Anterior cingulate cortex (tissue), 58 donors: ENCODE measurements at regions not wholly inside any gene's neighbourhood (a gene's known extent, or its start where the extent isn't known, plus 50 kb on each side); places are given as distances from the start of the nearest gene placed in this dataset.
A peak's percentile ranks its signal among the peaks of the same experiment; 100 is the strongest.

Experiments used
- DNase-seq, 58 donors: peaks; one replicate each; lab custom pipeline; 2025; lab: John Stamatoyannopoulos, UW

GRCh38 chr1:201739080-201739479, 89.9 kb upstream of the IPO9 start:
- DNase-seq = no peak

- DNase-seq = peak in 37 of 58 donors; percentile 17 to 65 (median 48)
Measured at GRCh38 chr1:201739492-201740085, 89.4 kb upstream of the IPO9 start.

- DNase-seq = no peak
Measured at GRCh38 chr1:201740086-201740541, 88.8 kb upstream of the IPO9 start.

- DNase-seq = no peak
Measured at GRCh38 chr1:201740670-201741111, 88.3 kb upstream of the IPO9 start.

- no peak for DNase-seq
Measured at GRCh38 chr1:201741763-201742342, 87.1 kb upstream of the IPO9 start.

- no peak for DNase-seq
Measured at GRCh38 chr1:201742476-201742875, 86.5 kb upstream of the IPO9 start.

GRCh38 chr1:201742955-201743805, 85.8 kb upstream of the IPO9 start:
- DNase-seq = no peak

- DNase-seq = no peak
Measured at GRCh38 chr1:201745023-201745422, 83.9 kb upstream of the IPO9 start.

- no peak for DNase-seq
Measured at GRCh38 chr1:201746156-201746555, 82.8 kb upstream of the IPO9 start.

GRCh38 chr1:201747261-201747660, 81.7 kb upstream of the IPO9 start:
- DNase-seq = no peak

- DNase-seq = no peak
Measured at GRCh38 chr1:201748335-201748734, 80.6 kb upstream of the IPO9 start.

- DNase-seq = no peak
Measured at GRCh38 chr1:201749059-201749690, 79.8 kb upstream of the IPO9 start.

GRCh38 chr1:201750120-201750519, 78.8 kb upstream of the IPO9 start:
- no peak for DNase-seq

GRCh38 chr1:201750934-201751333, 78.0 kb upstream of the IPO9 start:
- DNase-seq = no peak

GRCh38 chr1:201751872-201752271, 77.1 kb upstream of the IPO9 start:
- no peak for DNase-seq

GRCh38 chr1:201752333-201752732, 76.6 kb upstream of the IPO9 start:
- DNase-seq = no peak

- DNase-seq = no peak
Measured at GRCh38 chr1:201753492-201753891, 75.5 kb upstream of the IPO9 start.

- peak in 1 of 58 donors; percentile 17 for DNase-seq
Measured at GRCh38 chr1:201754353-201754752, 74.6 kb upstream of the IPO9 start.

- no peak for DNase-seq
Measured at GRCh38 chr1:201755200-201755599, 73.8 kb upstream of the IPO9 start.

- DNase-seq = no peak
Measured at GRCh38 chr1:201756406-201756805, 72.6 kb upstream of the IPO9 start.

GRCh38 chr1:201758499-201759050, 70.4 kb upstream of the IPO9 start:
- DNase-seq = no peak
